GM21423 (cell line): ENCODE measurements at regions not wholly inside any gene's neighbourhood (a gene's known extent, or its start where the extent isn't known, plus 50 kb on each side); places are given as distances from the start of the nearest gene placed in this dataset.

Experiments used
- ATAC-seq: cut with Tn5 transposase; IDR thresholded peaks from one replicate; pipeline ENCODE4 v1.9.1; 2021; ENCODE audit warnings: mild to moderate bottlenecking, moderate library complexity; ENCODE audit not compliant: unreplicated experiment

DNA sequence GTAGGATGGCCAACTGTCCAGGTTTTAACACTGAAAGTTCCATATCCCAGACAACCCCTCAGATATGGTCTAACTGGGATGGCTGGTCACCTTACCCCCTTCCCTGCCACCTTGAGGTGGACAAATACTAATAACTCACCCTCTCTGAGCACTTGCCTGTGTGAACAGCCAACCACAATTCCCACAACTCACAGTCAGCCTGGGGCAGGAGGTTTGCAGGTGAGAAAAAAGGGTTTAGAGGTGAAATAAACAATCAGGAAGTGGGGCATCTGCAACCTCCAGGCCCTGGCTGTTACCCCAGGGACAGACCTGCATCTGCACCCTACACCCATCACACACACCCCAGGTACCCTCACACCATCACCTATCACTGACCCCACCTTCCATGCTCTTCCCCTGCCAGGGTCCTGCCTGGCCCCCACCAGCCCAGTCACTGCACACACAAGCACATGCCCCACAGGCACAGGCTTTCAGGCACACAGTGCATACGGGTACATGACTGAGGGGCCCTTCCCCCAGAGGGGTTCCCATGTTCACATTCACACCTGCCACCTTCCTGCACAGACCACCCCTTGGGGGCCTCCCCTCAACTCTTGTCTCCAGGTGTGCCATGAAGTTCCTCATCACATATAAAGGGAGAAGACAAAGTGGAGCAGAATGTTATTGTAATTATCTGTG lies 679.5 kb downstream of the MATN1 start:
- ATAC-seq: no peak

- no peak for ATAC-seq
These were observed 680.1 kb downstream of the MATN1 start for GRCh38 chr1:30043256-30043655.

GRCh38 chr1:30042438-30043147 lies 680.8 kb downstream of the MATN1 start:
- ATAC-seq: no peak

GRCh38 chr1:30041741-30042437 lies 681.5 kb downstream of the MATN1 start:
- no peak for ATAC-seq

DNA sequence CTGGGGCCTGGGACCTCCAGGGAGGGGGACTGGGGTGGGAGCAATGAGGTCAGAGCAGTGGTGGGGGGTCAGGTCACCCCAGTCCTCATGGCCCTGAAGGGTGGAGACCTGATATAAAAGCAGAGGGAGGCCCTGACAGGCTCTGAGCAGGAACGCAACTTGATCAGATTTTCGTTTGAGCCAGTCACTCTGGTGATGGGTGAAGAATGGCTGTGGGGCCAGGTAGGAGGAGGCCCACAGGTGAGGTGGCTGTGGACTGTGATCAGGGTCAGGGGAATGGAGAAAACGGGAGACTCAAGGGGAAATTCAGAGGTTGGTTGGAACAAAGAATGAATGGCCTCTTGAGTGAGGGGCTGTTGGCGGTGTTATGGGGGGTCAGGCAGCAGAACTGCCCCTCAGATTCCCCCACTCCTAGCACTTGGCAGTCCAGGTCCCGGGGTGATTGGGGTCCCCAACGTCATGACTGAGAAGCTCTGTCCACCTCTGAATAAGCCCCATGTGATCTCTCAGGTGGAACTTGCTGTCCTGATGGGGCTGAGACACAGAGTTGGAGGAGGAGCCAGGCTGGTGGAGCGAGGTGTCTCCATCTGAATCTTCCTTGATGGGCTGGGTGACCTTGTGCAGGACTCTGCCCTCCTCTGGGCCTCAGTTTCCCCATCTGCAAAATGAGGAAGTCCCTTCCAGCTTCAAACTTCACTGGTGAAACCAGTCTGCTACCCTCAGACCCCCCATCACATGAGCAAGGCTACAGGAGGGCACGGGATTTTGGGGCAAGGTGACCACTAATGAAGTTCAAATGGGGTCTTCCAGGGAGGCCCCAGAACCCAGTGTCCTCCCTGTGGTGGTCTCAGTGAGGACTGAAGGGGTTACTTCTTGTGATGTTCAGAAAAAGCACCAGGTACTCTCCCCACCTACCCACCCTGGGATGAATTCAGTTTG lies 683.0 kb downstream of the MATN1 start:
- no peak for ATAC-seq

DNA sequence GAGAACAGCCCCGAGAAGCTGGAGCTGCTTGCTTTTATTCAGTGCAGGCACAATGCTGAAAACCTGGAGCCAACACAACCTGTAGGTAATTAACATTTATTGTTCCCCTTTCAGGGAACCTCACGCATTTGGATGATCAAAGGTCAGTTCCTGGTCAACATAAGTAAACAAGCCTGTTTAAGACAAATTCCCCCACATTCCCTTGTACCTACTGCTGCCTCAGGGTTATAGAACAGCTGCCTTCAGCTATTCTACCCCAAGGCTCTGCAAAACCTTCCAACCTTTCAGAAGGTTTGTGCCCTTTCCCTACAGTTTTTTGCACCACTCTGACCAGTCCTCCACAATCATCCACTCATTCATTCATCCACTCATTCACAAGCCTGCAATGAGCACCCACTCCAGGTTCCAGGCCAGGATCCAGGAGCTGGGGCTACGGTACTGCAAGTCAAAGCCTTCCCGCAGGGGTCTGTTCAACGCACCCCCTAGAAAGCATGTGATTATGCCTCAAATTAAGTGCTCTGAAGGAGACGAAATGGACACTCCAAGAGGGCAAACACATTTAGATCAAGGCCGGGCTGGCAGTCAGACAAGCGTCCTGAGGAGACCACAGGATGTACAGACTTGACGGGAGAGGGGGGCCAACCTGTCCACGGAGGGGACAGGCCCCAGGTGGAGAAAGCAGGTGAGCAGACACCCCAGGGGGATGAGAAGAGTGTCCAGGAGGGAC lies 683.9 kb downstream of the MATN1 start:
- no peak for ATAC-seq

DNA sequence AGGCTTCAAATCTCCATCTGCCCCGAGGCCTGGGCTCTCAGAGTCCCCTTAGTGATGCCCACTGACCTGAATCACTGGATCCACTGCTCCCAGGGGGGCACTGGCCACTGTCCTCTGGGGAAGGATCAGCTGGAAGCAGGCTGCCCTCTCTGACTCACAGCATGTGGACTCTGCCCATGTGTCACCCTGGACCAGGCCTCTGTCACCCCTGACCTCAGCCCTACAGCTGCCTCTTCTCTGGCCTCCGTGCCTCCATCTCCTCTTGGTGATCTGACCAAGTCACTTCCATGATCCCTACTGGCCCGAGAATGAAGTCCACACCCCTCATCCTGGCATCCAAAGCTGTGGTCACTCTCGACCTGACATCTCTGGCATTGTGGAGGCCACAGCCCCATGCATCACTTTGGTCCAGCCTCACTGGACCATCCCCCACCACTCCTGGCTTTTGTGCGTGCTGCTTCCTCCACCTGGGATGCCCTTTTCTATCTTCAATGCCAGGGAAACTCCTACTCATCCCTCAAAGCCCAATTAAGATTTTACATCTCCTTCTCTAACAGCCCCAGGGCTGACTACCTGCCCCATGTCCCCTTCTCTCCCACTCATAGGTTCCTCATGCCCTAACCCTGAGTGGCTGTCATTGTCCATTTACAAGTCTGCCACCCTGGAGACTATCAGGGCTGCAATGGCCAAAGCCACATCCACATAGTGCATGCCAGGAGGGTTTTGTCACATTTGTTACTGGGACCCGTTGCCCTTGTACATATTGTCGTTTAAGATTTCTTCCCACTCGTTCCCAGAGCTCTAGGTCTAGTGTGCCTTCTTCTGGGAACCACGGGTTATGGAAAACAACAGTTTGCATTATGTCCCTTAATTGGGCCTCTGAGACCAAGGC lies 685.0 kb downstream of the MATN1 start:
- ATAC-seq: no peak

DNA sequence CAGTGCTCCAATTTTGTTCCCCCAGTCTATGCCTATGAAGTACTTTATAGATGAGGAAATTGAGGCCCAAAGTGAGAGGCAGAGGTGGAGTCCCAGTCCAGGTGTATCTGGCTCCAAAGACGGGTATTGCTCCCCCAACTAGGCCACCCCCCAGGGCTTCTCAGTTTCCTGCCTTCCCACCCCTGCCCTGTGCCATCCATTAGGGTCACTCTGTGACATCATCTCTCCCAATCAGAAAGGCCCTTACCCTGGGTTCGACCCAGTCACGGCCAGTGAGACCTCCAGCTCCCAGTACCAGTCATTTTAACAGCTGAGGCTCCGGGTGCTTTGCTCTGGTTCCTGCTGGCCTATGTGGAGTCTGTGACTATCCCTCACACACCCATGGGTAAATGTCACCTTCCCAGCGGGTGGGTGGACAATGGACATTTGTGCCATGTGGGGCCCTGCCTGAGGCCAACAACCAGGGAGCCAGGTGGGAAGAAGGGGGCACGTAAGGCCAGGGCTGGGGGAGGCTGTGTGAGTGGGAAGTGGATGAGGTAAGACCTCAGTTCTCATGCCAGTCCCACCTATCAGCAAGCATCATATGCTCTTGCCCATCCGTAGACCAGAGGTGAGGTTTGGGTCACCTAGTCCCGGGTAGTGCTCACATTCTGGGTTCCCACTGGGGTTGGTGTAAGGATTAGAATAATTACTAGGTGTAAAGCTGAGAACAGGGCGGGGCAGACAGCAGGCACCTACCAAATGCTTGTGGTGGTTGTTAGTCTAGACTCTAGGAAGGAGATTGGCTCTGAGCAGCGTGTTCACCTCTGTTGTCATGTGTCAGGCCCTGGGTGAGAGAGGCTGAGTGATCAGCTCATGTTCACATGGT lies 685.9 kb downstream of the MATN1 start:
- ATAC-seq: no peak

DNA sequence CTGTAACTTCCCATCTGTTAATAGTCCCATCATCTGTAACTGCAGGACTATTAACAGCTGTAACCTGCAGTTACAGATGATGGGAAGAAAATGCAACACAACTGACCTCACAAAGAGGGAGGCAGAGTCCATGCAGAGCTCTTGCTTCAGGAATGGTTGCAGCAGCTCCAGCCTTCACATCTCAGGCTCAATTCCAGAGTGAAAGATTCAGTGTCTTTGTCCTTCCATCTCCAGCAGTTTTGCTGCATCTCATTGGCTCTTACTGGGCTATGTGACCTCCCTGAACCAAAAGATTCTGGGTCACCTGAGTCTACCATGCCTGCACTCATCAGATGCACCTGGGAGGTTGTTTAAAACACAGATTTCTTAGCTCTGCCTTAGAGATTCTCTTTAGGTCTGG lies 686.7 kb downstream of the MATN1 start:
- ATAC-seq: no peak

- no peak for ATAC-seq
These were observed 687.2 kb downstream of the MATN1 start for GRCh38 chr1:30036229-30036547.

GRCh38 chr1:30035522-30036228 lies 687.7 kb downstream of the MATN1 start:
- ATAC-seq: no peak

DNA sequence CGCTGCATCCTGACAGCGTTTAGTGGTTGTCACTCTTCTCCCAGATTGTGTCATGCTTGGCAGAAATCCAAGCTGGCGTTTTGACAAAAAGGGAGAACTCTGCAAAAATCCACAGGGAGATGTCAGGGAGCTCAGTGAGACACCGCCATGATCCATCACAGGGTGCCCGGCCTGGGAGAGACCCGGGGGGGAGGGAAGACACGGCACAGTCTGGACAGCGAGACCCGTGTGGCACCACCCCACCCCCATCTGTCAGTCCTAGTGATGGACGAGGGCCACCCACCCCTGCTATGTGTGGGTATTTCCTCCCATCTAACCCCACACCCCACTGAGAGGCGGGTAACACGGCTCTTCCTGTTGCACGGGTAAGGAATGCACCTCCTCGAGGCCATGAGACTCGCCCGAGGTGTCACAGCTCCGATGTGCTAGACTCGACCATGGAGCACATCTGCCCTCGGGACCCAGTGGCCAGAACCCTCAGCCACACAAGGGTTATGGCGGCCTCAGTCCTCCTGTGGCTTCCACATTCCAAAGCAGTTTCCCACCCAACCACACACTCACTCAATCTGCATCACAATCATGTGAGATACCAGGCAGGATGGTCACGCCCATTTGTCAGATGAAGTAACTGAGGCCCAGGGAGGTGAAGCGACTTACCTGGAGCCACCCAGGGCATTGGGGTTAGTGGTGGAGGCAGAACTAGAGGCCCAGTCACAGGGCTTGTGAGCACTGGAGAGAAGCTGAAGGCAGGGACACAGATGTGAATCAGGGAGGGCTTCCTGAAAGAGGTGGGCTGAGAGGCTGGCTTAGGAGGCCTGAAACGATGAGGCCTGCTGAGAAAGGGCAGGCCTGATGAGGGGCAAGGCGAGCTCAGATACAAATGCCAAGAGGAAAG lies 688.5 kb downstream of the MATN1 start:
- no peak for ATAC-seq

GRCh38 chr1:30034105-30034626 lies 689.2 kb downstream of the MATN1 start:
- ATAC-seq: no peak

DNA sequence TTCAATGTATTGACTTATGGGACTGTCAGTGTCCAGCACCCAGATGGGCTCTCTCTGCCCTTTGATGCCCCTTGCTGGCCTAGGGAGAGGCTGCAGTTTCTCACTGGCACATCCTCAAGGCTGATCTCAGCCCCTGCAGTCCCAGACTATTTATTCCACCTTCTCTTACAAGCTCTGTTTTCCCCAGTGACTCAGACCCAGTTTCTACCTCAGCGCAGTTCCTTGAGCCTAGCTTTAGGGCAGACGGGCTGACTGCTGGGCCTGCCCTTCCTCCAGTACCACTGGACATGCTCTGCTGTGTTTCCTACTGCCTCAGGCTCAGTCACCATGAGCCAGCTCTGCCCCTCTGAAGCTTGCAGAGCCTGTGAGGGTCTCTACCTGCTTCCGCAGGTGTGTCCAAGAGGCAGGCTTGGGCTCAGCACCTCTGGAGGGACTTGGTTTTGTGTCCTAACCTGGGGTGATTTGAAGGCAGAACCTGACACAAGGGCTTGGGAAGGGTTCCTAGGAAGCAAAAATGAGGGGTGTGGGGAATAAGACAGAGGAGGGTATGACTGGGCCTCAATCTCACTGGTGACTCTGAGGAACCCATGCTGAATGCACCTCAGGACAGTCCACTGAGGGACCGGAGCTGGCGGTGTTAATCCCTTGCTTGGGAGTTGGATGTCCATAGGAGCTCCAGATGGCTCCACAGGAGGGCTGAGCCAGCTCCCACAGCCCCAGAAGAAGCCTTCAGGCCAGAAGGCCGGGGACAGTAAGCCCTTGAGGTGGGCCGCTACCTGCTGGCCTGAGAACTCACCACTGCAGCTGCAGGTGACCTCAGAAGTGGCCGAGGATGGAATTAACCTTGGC lies 689.9 kb downstream of the MATN1 start:
- ATAC-seq: no peak

DNA sequence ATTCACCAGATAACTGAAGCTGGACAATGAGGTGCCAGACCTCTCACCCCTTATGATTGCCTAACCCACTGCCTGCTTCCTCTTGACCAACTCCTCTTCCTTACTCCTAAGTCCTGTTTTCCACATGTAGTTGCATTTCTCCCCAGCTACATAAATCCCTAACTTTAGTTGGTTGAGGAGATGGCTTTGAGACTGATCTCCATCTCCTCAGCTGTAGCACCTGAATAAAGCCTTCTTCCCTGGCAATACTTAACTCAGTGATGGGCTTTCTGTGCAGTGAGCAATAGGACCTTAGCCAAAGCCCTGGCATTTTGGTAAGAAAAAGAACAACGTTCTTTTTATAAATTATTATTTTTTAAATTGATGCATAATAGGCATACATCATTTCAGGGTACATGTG lies 691.1 kb downstream of the MATN1 start:
- ATAC-seq: no peak

DNA sequence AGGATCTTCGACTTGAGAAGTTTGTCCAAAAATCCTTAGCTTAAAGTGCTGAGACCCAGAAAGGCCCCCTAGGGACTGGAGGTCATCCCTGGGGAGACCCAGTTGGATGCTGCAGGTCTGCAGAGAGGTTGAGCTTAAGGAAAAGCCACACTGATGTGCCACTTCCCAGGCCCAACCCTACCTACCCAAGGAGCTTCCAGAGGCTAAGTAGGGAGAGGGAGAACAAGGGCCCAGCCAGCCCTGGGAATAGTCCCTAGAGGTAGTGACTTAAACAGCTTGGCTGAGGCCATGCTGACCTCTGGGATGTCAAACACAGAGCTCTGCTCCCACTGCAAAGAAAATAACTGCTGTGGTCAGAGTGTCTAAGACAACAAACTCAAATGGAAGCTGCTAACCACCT lies 693.7 kb downstream of the MATN1 start:
- no peak for ATAC-seq
